Ishikawa (cell line): ENCODE measurements at regions not wholly inside any gene's neighbourhood (a gene's known extent, or its start where the extent isn't known, plus 50 kb on each side); places are given as distances from the start of the nearest gene placed in this dataset.

Experiments
- EGR1 ChIP-seq: IDR thresholded peaks from 2 replicates; pipeline ENCODE4 v1.6.1; 2012
- EP300 ChIP-seq: IDR thresholded peaks from 2 replicates; pipeline ENCODE4 v1.6.1; 2012; ENCODE audit warnings: borderline replicate concordance
- TAF1 ChIP-seq: IDR thresholded peaks from 2 replicates; pipeline ENCODE4 v1.6.1; 2012; ENCODE audit warnings: low read depth, mild to moderate bottlenecking

DNA sequence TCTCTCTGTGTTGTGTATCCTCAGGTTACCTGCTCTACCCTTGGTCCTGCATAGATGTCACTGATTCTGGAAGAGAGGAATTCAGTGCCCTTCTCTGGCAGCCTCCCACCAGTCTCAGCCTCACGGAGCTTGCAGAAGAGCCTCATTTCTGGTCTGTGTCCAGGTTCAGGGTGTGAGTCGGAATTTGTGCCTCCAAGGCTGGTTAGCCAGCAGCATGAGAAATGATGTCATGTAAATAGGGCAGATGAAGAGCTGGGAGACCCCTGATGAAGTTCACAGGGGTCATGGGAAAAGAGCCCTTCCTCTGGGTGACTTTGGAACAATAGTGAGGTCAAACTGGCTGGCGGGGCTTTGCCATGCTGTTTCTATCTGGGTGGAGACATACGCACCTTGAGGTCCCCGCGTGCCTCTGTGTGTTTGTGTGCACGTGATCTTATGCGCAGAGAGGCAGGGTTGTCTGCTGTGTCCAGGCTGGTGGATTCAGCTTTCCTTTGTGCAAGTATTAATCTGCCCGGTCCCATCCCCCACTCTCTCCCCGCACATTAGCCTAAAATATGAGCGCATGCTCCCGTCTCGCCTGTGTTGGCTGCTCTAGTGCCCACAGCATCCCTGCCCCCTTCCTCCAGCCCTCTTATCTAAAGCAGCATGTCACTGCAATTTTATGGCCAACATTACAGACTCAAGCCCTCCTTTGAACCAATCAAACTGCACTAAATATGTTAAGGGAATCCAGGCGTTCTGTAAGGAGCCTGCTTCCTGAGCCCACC, 256.3 kb upstream of the ZFHX3 start:
- TF ChIP-seq EGR1 (no peak), EP300 (no peak), TAF1 (no peak)
